ENCODE measurements at regions not wholly inside any gene's neighbourhood (a gene's known extent, or its start where the extent isn't known, plus 50 kb on each side); places are given as distances from the start of the nearest gene placed in this dataset.
A peak's percentile ranks its signal among the peaks of the same experiment; 100 is the strongest.

GRCh38 chr13:80442609-80443008, 101.7 kb upstream of the SPRY2 start:
- Histone ChIP-seq H3K4me1 (ENCODE audit: control insufficient read depth, insufficient read depth, low read length) (no peaks in the 10 kb centered on the region), H3K9ac (ENCODE audit: low read length in 2 of 2) (no peak overlapping the region), H3K36me3 (ENCODE audit: control insufficient read depth in 2 of 2, insufficient read depth in 2 of 2, low read length in 2 of 2) (no peaks in the 10 kb centered on the region), H3K27ac (ENCODE audit: low read length) (no peak overlapping the region), H3K9me3 (ENCODE audit: control insufficient read depth in 2 of 2, low read length in 2 of 2) (no peaks in the 10 kb centered on the region), H3K27me3 (ENCODE audit: control insufficient read depth in 1 of 2, insufficient read depth in 2 of 2, low read length in 2 of 2) (no peaks in the 10 kb centered on the region), H3K4me3 (ENCODE audit: low read length in 2 of 2) (no peak overlapping the region)

GRCh38 chr13:80441968-80442367, 101.0 kb upstream of the SPRY2 start:
- Histone ChIP-seq H3K9ac (ENCODE audit: low read length in 2 of 2) (no peak overlapping the region), H3K36me3 (ENCODE audit: control insufficient read depth in 2 of 2, insufficient read depth in 2 of 2, low read length in 2 of 2) (no peaks in the 10 kb centered on the region), H3K27ac (ENCODE audit: low read length) (no peak overlapping the region), H3K4me3 (ENCODE audit: low read length in 2 of 2) (no peak overlapping the region), H3K4me1 (ENCODE audit: control insufficient read depth, insufficient read depth, low read length) (no peaks in the 10 kb centered on the region), H3K27me3 (ENCODE audit: control insufficient read depth in 1 of 2, insufficient read depth in 2 of 2, low read length in 2 of 2) (no peaks in the 10 kb centered on the region), H3K9me3 (ENCODE audit: control insufficient read depth in 2 of 2, low read length in 2 of 2) (no peaks in the 10 kb centered on the region)

GRCh38 chr13:80438521-80438920, 97.6 kb upstream of the SPRY2 start:
- Histone ChIP-seq H3K27me3 (ENCODE audit: control insufficient read depth in 1 of 2, insufficient read depth in 2 of 2, low read length in 2 of 2) (no peaks in the 10 kb centered on the region), H3K36me3 (ENCODE audit: control insufficient read depth in 2 of 2, insufficient read depth in 2 of 2, low read length in 2 of 2) (no peaks in the 10 kb centered on the region), H3K9ac (ENCODE audit: low read length in 2 of 2) (no peak overlapping the region), H3K4me3 (ENCODE audit: low read length in 2 of 2) (no peak overlapping the region), H3K27ac (ENCODE audit: low read length) (no peak overlapping the region), H3K4me1 (ENCODE audit: control insufficient read depth, insufficient read depth, low read length) (no peaks in the 10 kb centered on the region), H3K9me3 (ENCODE audit: control insufficient read depth in 2 of 2, low read length in 2 of 2) (no peaks in the 10 kb centered on the region)

GRCh38 chr13:80437231-80437630, 96.3 kb upstream of the SPRY2 start:
- Histone ChIP-seq H3K9ac (ENCODE audit: low read length in 2 of 2) (no peak overlapping the region), H3K4me3 (ENCODE audit: low read length in 2 of 2) (no peak overlapping the region), H3K4me1 (ENCODE audit: control insufficient read depth, insufficient read depth, low read length) (no peaks in the 10 kb centered on the region), H3K36me3 (ENCODE audit: control insufficient read depth in 2 of 2, insufficient read depth in 2 of 2, low read length in 2 of 2) (no peaks in the 10 kb centered on the region), H3K9me3 (ENCODE audit: control insufficient read depth in 2 of 2, low read length in 2 of 2) (no peaks in the 10 kb centered on the region), H3K27ac (ENCODE audit: low read length) (peak overlapping the region; percentile 3), H3K27me3 (ENCODE audit: control insufficient read depth in 1 of 2, insufficient read depth in 2 of 2, low read length in 2 of 2) (no peaks in the 10 kb centered on the region)

GRCh38 chr13:80436571-80437169, 95.7 kb upstream of the SPRY2 start:
- Histone ChIP-seq H3K4me3 (ENCODE audit: low read length in 2 of 2) (no peak overlapping the region), H3K27me3 (ENCODE audit: control insufficient read depth in 1 of 2, insufficient read depth in 2 of 2, low read length in 2 of 2) (no peaks in the 10 kb centered on the region), H3K9me3 (ENCODE audit: control insufficient read depth in 2 of 2, low read length in 2 of 2) (no peaks in the 10 kb centered on the region), H3K9ac (ENCODE audit: low read length in 2 of 2) (no peak overlapping the region), H3K27ac (ENCODE audit: low read length) (no peak overlapping the region), H3K36me3 (ENCODE audit: control insufficient read depth in 2 of 2, insufficient read depth in 2 of 2, low read length in 2 of 2) (no peaks in the 10 kb centered on the region), H3K4me1 (ENCODE audit: control insufficient read depth, insufficient read depth, low read length) (no peaks in the 10 kb centered on the region)

- Histone ChIP-seq H3K4me3 (ENCODE audit: low read length in 2 of 2) (no peak overlapping the region), H3K27ac (ENCODE audit: low read length) (no peak overlapping the region), H3K36me3 (ENCODE audit: control insufficient read depth in 2 of 2, insufficient read depth in 2 of 2, low read length in 2 of 2) (no peaks in the 10 kb centered on the region), H3K9ac (ENCODE audit: low read length in 2 of 2) (no peak overlapping the region), H3K27me3 (ENCODE audit: control insufficient read depth in 1 of 2, insufficient read depth in 2 of 2, low read length in 2 of 2) (no peaks in the 10 kb centered on the region), H3K9me3 (ENCODE audit: control insufficient read depth in 2 of 2, low read length in 2 of 2) (no peaks in the 10 kb centered on the region), H3K4me1 (ENCODE audit: control insufficient read depth, insufficient read depth, low read length) (no peaks in the 10 kb centered on the region)
Measured at GRCh38 chr13:80430561-80430960, 89.6 kb upstream of the SPRY2 start.

- Histone ChIP-seq H3K27me3 (ENCODE audit: control insufficient read depth in 1 of 2, insufficient read depth in 2 of 2, low read length in 2 of 2) (no peaks in the 10 kb centered on the region), H3K9me3 (ENCODE audit: control insufficient read depth in 2 of 2, low read length in 2 of 2) (peaks cover 0 to 10% of the 10 kb centered on the region in 2 donors), H3K36me3 (ENCODE audit: control insufficient read depth in 2 of 2, insufficient read depth in 2 of 2, low read length in 2 of 2) (no peaks in the 10 kb centered on the region), H3K4me1 (ENCODE audit: control insufficient read depth, insufficient read depth, low read length) (no peaks in the 10 kb centered on the region), H3K9ac (ENCODE audit: low read length in 2 of 2) (no peak overlapping the region), H3K4me3 (ENCODE audit: low read length in 2 of 2) (no peak overlapping the region), H3K27ac (ENCODE audit: low read length) (no peak overlapping the region)
Measured at GRCh38 chr13:80428349-80429096, 87.6 kb upstream of the SPRY2 start.

GRCh38 chr13:80419416-80419815, 78.5 kb upstream of the SPRY2 start:
- no peaks in the 10 kb centered on the region for H3K36me3 ChIP-seq (ENCODE audit: control insufficient read depth in 2 of 2, insufficient read depth in 2 of 2, low read length in 2 of 2)

GRCh38 chr13:80413611-80414010, 72.7 kb upstream of the SPRY2 start:
- no peaks in the 10 kb centered on the region for H3K36me3 ChIP-seq (ENCODE audit: control insufficient read depth in 2 of 2, insufficient read depth in 2 of 2, low read length in 2 of 2)
- H3K4me1 ChIP-seq (ENCODE audit: control insufficient read depth, insufficient read depth, low read length), result no peaks in the 10 kb centered on the region
- no peak overlapping the region for H3K4me3 ChIP-seq (ENCODE audit: low read length in 2 of 2)
- H3K27me3 ChIP-seq (ENCODE audit: control insufficient read depth in 1 of 2, insufficient read depth in 2 of 2, low read length in 2 of 2), result no peaks in the 10 kb centered on the region
- H3K9ac ChIP-seq (ENCODE audit: low read length in 2 of 2), result no peak overlapping the region
- H3K27ac ChIP-seq (ENCODE audit: low read length), result no peak overlapping the region
- H3K9me3 ChIP-seq (ENCODE audit: control insufficient read depth in 2 of 2, low read length in 2 of 2), result no peaks in the 10 kb centered on the region

More at GRCh38 chr13:80419416-80419815, 78.5 kb upstream of the SPRY2 start:
- H3K9me3 ChIP-seq (ENCODE audit: control insufficient read depth in 2 of 2, low read length in 2 of 2), result peaks cover 0 to 7% of the 10 kb centered on the region in 2 donors
- no peaks in the 10 kb centered on the region for H3K4me1 ChIP-seq (ENCODE audit: control insufficient read depth, insufficient read depth, low read length)
- no peak overlapping the region for H3K4me3 ChIP-seq (ENCODE audit: low read length in 2 of 2)
- no peaks in the 10 kb centered on the region for H3K27me3 ChIP-seq (ENCODE audit: control insufficient read depth in 1 of 2, insufficient read depth in 2 of 2, low read length in 2 of 2)
- no peak overlapping the region for H3K9ac ChIP-seq (ENCODE audit: low read length in 2 of 2)
- H3K27ac ChIP-seq (ENCODE audit: low read length), result no peak overlapping the region

GRCh38 chr13:80408270-80408669, 67.3 kb upstream of the SPRY2 start:
- H3K9ac ChIP-seq (ENCODE audit: low read length in 2 of 2), result no peak overlapping the region
- H3K27ac ChIP-seq (ENCODE audit: low read length), result no peak overlapping the region
- no peaks in the 10 kb centered on the region for H3K9me3 ChIP-seq (ENCODE audit: control insufficient read depth in 2 of 2, low read length in 2 of 2)
- H3K36me3 ChIP-seq (ENCODE audit: control insufficient read depth in 2 of 2, insufficient read depth in 2 of 2, low read length in 2 of 2), result no peaks in the 10 kb centered on the region
- H3K4me3 ChIP-seq (ENCODE audit: low read length in 2 of 2), result no peak overlapping the region
- no peaks in the 10 kb centered on the region for H3K4me1 ChIP-seq (ENCODE audit: control insufficient read depth, insufficient read depth, low read length)
- no peaks in the 10 kb centered on the region for H3K27me3 ChIP-seq (ENCODE audit: control insufficient read depth in 1 of 2, insufficient read depth in 2 of 2, low read length in 2 of 2)

GRCh38 chr13:80400865-80401426, 60.0 kb upstream of the SPRY2 start:
- Histone ChIP-seq H3K4me3 (ENCODE audit: low read length in 2 of 2) (no peak overlapping the region), H3K27ac (ENCODE audit: low read length) (no peak overlapping the region), H3K36me3 (ENCODE audit: control insufficient read depth in 2 of 2, insufficient read depth in 2 of 2, low read length in 2 of 2) (no peaks in the 10 kb centered on the region), H3K27me3 (ENCODE audit: control insufficient read depth in 1 of 2, insufficient read depth in 2 of 2, low read length in 2 of 2) (no peaks in the 10 kb centered on the region), H3K9me3 (ENCODE audit: control insufficient read depth in 2 of 2, low read length in 2 of 2) (no peaks in the 10 kb centered on the region), H3K9ac (ENCODE audit: low read length in 2 of 2) (no peak overlapping the region), H3K4me1 (ENCODE audit: control insufficient read depth, insufficient read depth, low read length) (no peaks in the 10 kb centered on the region)

Measured in stomach smooth muscle (tissue), 2 donors.